Bronchial epithelial cell (primary cell): ENCODE measurements at regions not wholly inside any gene's neighbourhood (a gene's known extent, or its start where the extent isn't known, plus 50 kb on each side); places are given as distances from the start of the nearest gene placed in this dataset.

Experiments
- DNase-seq: peaks from one replicate; pipeline ENCODE4 v3.0.0-alpha.2; 2010; ENCODE audit warnings: low read depth
- FAIRE-seq: peaks from 2 replicates; lab custom pipeline; 2011; peaks lifted over from hg19 to GRCh38; lab: Jason Lieb, UNC
- H3K27me3 ChIP-seq: 2 replicates; pipeline ENCODE4 v1.5.1; 2011; ENCODE audit warnings: low read length; ENCODE audit not compliant: control insufficient read depth, insufficient read depth
- H3K36me3 ChIP-seq: 2 replicates; pipeline ENCODE4 v1.5.1; 2011; ENCODE audit warnings: low read length; ENCODE audit not compliant: control insufficient read depth, insufficient read depth
- H3K4me3 ChIP-seq: 2 replicates; pipeline ENCODE4 v1.5.1; 2011; ENCODE audit warnings: mild to moderate bottlenecking, low read depth, low read length, control low read depth
- CTCF ChIP-seq: IDR thresholded peaks from 2 replicates; pipeline ENCODE4 v1.5.1; 2011; ENCODE audit warnings: mild to moderate bottlenecking, moderate library complexity, low read length, control low read depth, inconsistent platforms; ENCODE audit not compliant: insufficient read depth, severe bottlenecking

- Histone ChIP-seq H3K36me3 (no peaks in the 10 kb centered on the region), H3K27me3 (no peaks in the 10 kb centered on the region), H3K4me3 (no peak overlapping the region)
- DNase-seq, result no peak
- no peak for TF ChIP-seq CTCF
- FAIRE-seq, result no peak
Observed at GRCh38 chr11:64459609-64460008, 96.1 kb upstream of the SLC22A11 start.

GRCh38 chr11:64461081-64461480 lies 94.7 kb upstream of the SLC22A11 start:
- H3K27me3 ChIP-seq, result no peaks in the 10 kb centered on the region
- no peak for FAIRE-seq

GRCh38 chr11:64466115-64466718 lies 89.5 kb upstream of the SLC22A11 start:
- Histone ChIP-seq H3K27me3 (no peaks in the 10 kb centered on the region), H3K36me3 (no peaks in the 10 kb centered on the region), H3K4me3 (no peak overlapping the region)
- DNase-seq (no peak), FAIRE-seq (no peak)
- TF ChIP-seq CTCF, result no peak

More at GRCh38 chr11:64461081-64461480, 94.7 kb upstream of the SLC22A11 start:
- TF ChIP-seq CTCF, result no peak
- no peak for DNase-seq
- H3K36me3 ChIP-seq, result no peaks in the 10 kb centered on the region
- no peak overlapping the region for H3K4me3 ChIP-seq

GRCh38 chr11:64469288-64469687 lies 86.5 kb upstream of the SLC22A11 start:
- Histone ChIP-seq H3K36me3 (no peaks in the 10 kb centered on the region), H3K4me3 (no peak overlapping the region), H3K27me3 (no peaks in the 10 kb centered on the region)
- DNase-seq, result no peak
- no peak for FAIRE-seq
- no peak for TF ChIP-seq CTCF

- no peak overlapping the region for H3K4me3 ChIP-seq
- no peak for TF ChIP-seq CTCF
- DNase-seq (no peak), FAIRE-seq (no peak)
- H3K27me3 ChIP-seq, result no peaks in the 10 kb centered on the region
- no peaks in the 10 kb centered on the region for H3K36me3 ChIP-seq
Observed at GRCh38 chr11:64472593-64473455, 82.9 kb upstream of the SLC22A11 start.
